ENCODE measurements at regions not wholly inside any gene's neighbourhood (a gene's known extent, or its start where the extent isn't known, plus 50 kb on each side); places are given as distances from the start of the nearest gene placed in this dataset.

DNA sequence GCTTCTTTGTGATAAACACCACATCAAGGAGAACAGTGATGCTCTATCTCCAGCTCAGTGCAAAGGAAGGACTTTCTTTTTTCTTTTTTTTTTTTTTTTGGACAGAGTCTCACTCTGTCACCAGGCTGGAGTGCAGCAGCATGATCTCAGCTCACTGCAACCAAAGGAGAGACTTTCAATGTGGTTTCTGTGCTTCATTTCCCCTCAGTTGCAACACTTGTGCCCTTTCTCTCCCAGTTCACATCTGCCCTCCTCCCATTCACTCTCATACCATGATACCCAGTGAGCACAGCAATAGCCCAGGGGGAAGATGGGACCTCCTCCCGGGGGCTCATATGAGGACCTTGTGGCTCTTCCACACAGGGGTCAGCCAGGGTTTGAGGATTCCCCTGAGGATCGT lies 110.0 kb downstream of the MTRR start:
- BruUV-seq (replicated peaks), result no TSS peak
- H3K4me3 ChIP-seq (replicated peaks in 1 of 3; ENCODE audit: insufficient read depth in 1 of 3, low read depth in 1 of 3, low read length in 3 of 3), result no peak overlapping the region
- TF ChIP-seq, protein P1, sequence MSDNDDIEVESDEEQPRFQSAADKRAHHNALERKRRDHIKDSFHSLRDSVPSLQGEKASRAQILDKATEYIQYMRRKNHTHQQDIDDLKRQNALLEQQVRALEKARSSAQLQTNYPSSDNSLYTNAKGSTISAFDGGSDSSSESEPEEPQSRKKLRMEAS (IDR thresholded peaks at IDR 0.05; ENCODE audit: insufficient read depth, insufficient read length), result no peak
- no peak for TF ChIP-seq CTCF (IDR thresholded peaks at IDR 0.05; ENCODE audit: extremely low read depth in 1 of 2, insufficient read depth in 1 of 2, low read depth in 1 of 2, low read length in 2 of 2)
- no peak for TF ChIP-seq GATA2 (IDR thresholded peaks at IDR 0.05; ENCODE audit: insufficient read depth, insufficient read length, low read depth, low read length)
- TF ChIP-seq POLR2AphosphoS5 (IDR thresholded peaks at IDR 0.05; ENCODE audit: insufficient read depth, low read depth, low read length), result no peak
- no peak for TF ChIP-seq POLR2A (IDR thresholded peaks at IDR 0.05; ENCODE audit: low read depth, low read length)
- no peak for TF ChIP-seq JUN (IDR thresholded peaks at IDR 0.05; ENCODE audit: borderline replicate concordance, insufficient read depth, insufficient read length, low read depth)
- TF ChIP-seq FOS (IDR thresholded peaks at IDR 0.05; ENCODE audit: borderline replicate concordance, insufficient read depth, low read length), result no peak
- TF ChIP-seq MYC (IDR thresholded peaks at IDR 0.05; ENCODE audit: low read depth, low read length), result no peak
- no peak for TF ChIP-seq EZH2 (IDR thresholded peaks at IDR 0.05; ENCODE audit: borderline replicate concordance, low read depth, low read length, severe bottlenecking)
- intact Hi-C loops (cut with micrococcal nuclease), result no loop called here
- no peaks in the 10 kb centered on the region for H3K79me2 ChIP-seq (ENCODE audit: control insufficient read depth, insufficient read depth, low read length)
- H3K36me3 ChIP-seq (ENCODE audit: control insufficient read depth in 2 of 2, extremely low read depth in 1 of 2, insufficient read depth in 2 of 2, low read length in 2 of 2), result no peaks in the 10 kb centered on the region
- ChIA-PET POLR2A (no interaction called here), CTCF (no interaction called here)
- no peak overlapping the region for H3K4me2 ChIP-seq (ENCODE audit: insufficient read depth, low read length)
- no peak overlapping the region for H3K9ac ChIP-seq (replicated peaks; ENCODE audit: extremely low read depth, insufficient read depth, low read length)
- dilution Hi-C loops (cut with MboI; ENCODE audit: extremely low pct_ligation_motif_present, low sequenced_read_pairs), result no loop called here
- no peak overlapping the region for H3K27ac ChIP-seq (ENCODE audit: insufficient read depth, low read depth, low read length)
- H2AFZ ChIP-seq (ENCODE audit: low read depth, low read length), result no peak overlapping the region
- FAIRE-seq, result no peak
- no peak for DNase-seq (ENCODE audit: low read depth, low spot score)
- H3K9me3 ChIP-seq (replicated peaks; ENCODE audit: control insufficient read depth, insufficient read depth, low read length), result no peaks in the 10 kb centered on the region
- H4K20me1 ChIP-seq (replicated peaks; ENCODE audit: control insufficient read depth, extremely low read depth, insufficient read depth, low read length), result no peaks in the 10 kb centered on the region
- H3K9me1 ChIP-seq (replicated peaks; ENCODE audit: control insufficient read depth, extremely low read depth, insufficient read depth, low read length), result no peaks in the 10 kb centered on the region
- H3K27me3 ChIP-seq (ENCODE audit: control insufficient read depth in 2 of 2, insufficient read depth in 2 of 2, low read length in 2 of 2), result no peaks in the 10 kb centered on the region
- no peaks in the 10 kb centered on the region for H3K4me1 ChIP-seq (ENCODE audit: control insufficient read depth, extremely low read depth, insufficient read depth, low read length)

All from endothelial cell of umbilical vein (primary cell).